K562 (cell line): ENCODE measurements at regions not wholly inside any gene's neighbourhood (a gene's known extent, or its start where the extent isn't known, plus 50 kb on each side); places are given as distances from the start of the nearest gene placed in this dataset.

Experiments used
- ATF6 ChIP-seq: sonication (generic); formaldehyde crosslinking; IDR thresholded peaks from 2 replicates; pipeline ENCODE4 v1.4.0; 2020; ENCODE audit warnings: mild to moderate bottlenecking, missing genetic modification reagents
- BHLHE40 ChIP-seq: IDR thresholded peaks from 2 replicates; pipeline ENCODE4 v1.6.1; 2011; ENCODE audit warnings: low read length, improper control_type of control experiment
- CTCF ChIP-seq, 3 experiments: IDR thresholded peaks in 2 of 3; conservative IDR thresholded peaks in 1 of 3; 2 replicates each; pipeline ENCODE4 v1.5.1; 2011 to 2012; ENCODE audit warnings: low read length in 3 of 3, mild to moderate bottlenecking in 3 of 3, control low read depth in 2 of 3, improper control_type of control experiment in 1 of 3, inconsistent platforms in 1 of 3, low read depth in 1 of 3, mixed read lengths in 1 of 3, moderate library complexity in 1 of 3; ENCODE audit not compliant: insufficient read depth in 2 of 3
- IRF2 ChIP-seq: sonication (generic); formaldehyde crosslinking; IDR thresholded peaks from 2 replicates; pipeline ENCODE4 v1.8.1; 2022; ENCODE audit warnings: mild to moderate bottlenecking, missing genetic modification reagents
- KLF6 ChIP-seq: fragments of 250-450 bp; sonication (Bioruptor Pico); IDR thresholded peaks from 2 replicates; pipeline ENCODE4 v1.4.0; 2020; ENCODE audit warnings: mild to moderate bottlenecking, moderate library complexity, borderline replicate concordance
- NFIX ChIP-seq: fragments of 250-450 bp; sonication (Bioruptor Pico); IDR thresholded peaks from 2 replicates; pipeline ENCODE4 v1.4.0; 2020; ENCODE audit warnings: low read depth, mild to moderate bottlenecking, moderate library complexity
- SIN3A ChIP-seq, 2 experiments: fragments of 150-350 bp in 1 of 2; IDR thresholded peaks; 2 replicates each; pipeline ENCODE4 v1.6.1; 2011 to 2016; ENCODE audit warnings: borderline replicate concordance in 2 of 2, low read depth in 2 of 2, low read length in 2 of 2, mild to moderate bottlenecking in 2 of 2, moderate library complexity in 2 of 2; ENCODE audit not compliant: control insufficient read depth in 1 of 2
- SIN3B ChIP-seq: fragments of 450-650 bp; IDR thresholded peaks from 2 replicates; pipeline ENCODE4 v1.6.1; 2017; ENCODE audit warnings: low read depth, mild to moderate bottlenecking, moderate library complexity
- ZBTB33 ChIP-seq: sonication (generic); formaldehyde crosslinking; IDR thresholded peaks from 2 replicates; pipeline ENCODE4 v1.8.1; 2023; ENCODE audit warnings: mild to moderate bottlenecking, missing genetic modification reagents
- ZNF165 ChIP-seq: fragments of 250-450 bp; sonication (Bioruptor Pico); IDR thresholded peaks from 2 replicates; pipeline ENCODE4 v1.4.0; 2020; ENCODE audit warnings: borderline replicate concordance
- ZNF408 ChIP-seq: fragments of 250-450 bp; sonication (Bioruptor Pico); IDR thresholded peaks from 2 replicates; pipeline ENCODE4 v1.4.0; 2020; ENCODE audit warnings: low read depth, mild to moderate bottlenecking, moderate library complexity
- ZNF512 ChIP-seq: IDR thresholded peaks from 2 replicates; pipeline ENCODE4 v1.6.1; 2016; ENCODE audit warnings: missing genetic modification characterization, missing compliant biosample characterization

GRCh38 chr18:38611036-38611964, 1045.7 kb upstream of the CELF4 start:
- no peak for TF ChIP-seq ZNF512 (tag)
- no peak for TF ChIP-seq BHLHE40
- no peak for TF ChIP-seq ZNF165 (CRISPR knock-in tag)
- no peak for TF ChIP-seq IRF2 (CRISPR knock-in tag)
- no peak for TF ChIP-seq ZBTB33 (CRISPR knock-in tag)
- TF ChIP-seq SIN3A (IDR thresholded peaks at IDR 0.05; ENCODE audit: borderline replicate concordance in 2 of 2, control insufficient read depth in 1 of 2, low read depth in 2 of 2, low read length in 2 of 2), result no peak
- no peak for TF ChIP-seq SIN3B
- no peak for TF ChIP-seq KLF6 (CRISPR knock-in tag)
- TF ChIP-seq ZNF408 (CRISPR knock-in tag), result no peak
- no peak for TF ChIP-seq NFIX (CRISPR knock-in tag)
- TF ChIP-seq CTCF (IDR thresholded peaks at IDR 0.05 in 2 of 3, conservative IDR thresholded peaks at IDR 0.05 in 1 of 3; ENCODE audit: insufficient read depth in 2 of 3, low read depth in 1 of 3, low read length in 3 of 3), result no peak
- no peak for TF ChIP-seq ATF6 (CRISPR knock-in tag)
